ENCODE measurements at regions not wholly inside any gene's neighbourhood (a gene's known extent, or its start where the extent isn't known, plus 50 kb on each side); places are given as distances from the start of the nearest gene placed in this dataset.

GRCh38 chr13:34506796-34507195 is 435.3 kb upstream of the NBEA start:
- ChIA-PET CTCF (no interaction called here), POLR2A (no interaction called here)
- Histone ChIP-seq H3K4me1 (ENCODE audit: insufficient read depth, low read length) (no peaks in the 10 kb centered on the region), H3K9me3 (ENCODE audit: low read length) (no peaks in the 10 kb centered on the region), H3K27ac (ENCODE audit: low read depth, low read length) (no peak overlapping the region), H3K4me3 (ENCODE audit: low read length) (no peak overlapping the region), H3K36me3 (ENCODE audit: insufficient read depth, low read length) (no peaks in the 10 kb centered on the region), H3K27me3 (ENCODE audit: insufficient read depth, low read length, poor library complexity, severe bottlenecking) (no peaks in the 10 kb centered on the region)
- H3K4me3 Mint-ChIP-seq = no peak overlapping the region
- no peak overlapping the region for H3K27ac Mint-ChIP-seq
- no peaks in the 10 kb centered on the region for H3K36me3 Mint-ChIP-seq
- DNase-seq = no peak
- H3K4me1 Mint-ChIP-seq = no peaks in the 10 kb centered on the region
- H3K9me3 Mint-ChIP-seq = peaks cover 3 to 19% (median 10%) of the 10 kb centered on the region in 5 donors
- H3K27me3 Mint-ChIP-seq = no peaks in the 10 kb centered on the region

- Mint-ChIP-seq H3K4me3 (no peak overlapping the region), H3K9me3 (peaks cover 3 to 21% (median 10%) of the 10 kb centered on the region in 5 donors), H3K27ac (no peak overlapping the region), H3K27me3 (no peaks in the 10 kb centered on the region), H3K4me1 (no peaks in the 10 kb centered on the region), H3K36me3 (no peaks in the 10 kb centered on the region)
- no peak overlapping the region for H3K4me3 ChIP-seq (ENCODE audit: low read length)
- no peak overlapping the region for H3K27ac ChIP-seq (ENCODE audit: low read depth, low read length)
- ChIA-PET CTCF (no interaction called here), POLR2A (no interaction called here)
- DNase-seq = no peak
- H3K27me3 ChIP-seq (ENCODE audit: insufficient read depth, low read length, poor library complexity, severe bottlenecking) = no peaks in the 10 kb centered on the region
- H3K9me3 ChIP-seq (ENCODE audit: low read length) = no peaks in the 10 kb centered on the region
- no peaks in the 10 kb centered on the region for H3K36me3 ChIP-seq (ENCODE audit: insufficient read depth, low read length)
- H3K4me1 ChIP-seq (ENCODE audit: insufficient read depth, low read length) = no peaks in the 10 kb centered on the region
Measured at GRCh38 chr13:34507630-34508029, 434.4 kb upstream of the NBEA start.

- POLR2A ChIA-PET = no interaction called here
- Mint-ChIP-seq H3K27me3 (no peaks in the 10 kb centered on the region), H3K4me1 (no peaks in the 10 kb centered on the region), H3K36me3 (no peaks in the 10 kb centered on the region), H3K27ac (no peak overlapping the region), H3K9me3 (peaks cover 5 to 14% (median 7%) of the 10 kb centered on the region in 5 donors), H3K4me3 (no peak overlapping the region)
- no peak overlapping the region for H3K27ac ChIP-seq (ENCODE audit: low read depth, low read length)
- H3K4me1 ChIP-seq (ENCODE audit: insufficient read depth, low read length) = no peaks in the 10 kb centered on the region
- no peaks in the 10 kb centered on the region for H3K27me3 ChIP-seq (ENCODE audit: insufficient read depth, low read length, poor library complexity, severe bottlenecking)
- DNase-seq = no peak
- no peak overlapping the region for H3K4me3 ChIP-seq (ENCODE audit: low read length)
- CTCF ChIA-PET = no interaction called here
- no peaks in the 10 kb centered on the region for H3K9me3 ChIP-seq (ENCODE audit: low read length)
- H3K36me3 ChIP-seq (ENCODE audit: insufficient read depth, low read length) = no peaks in the 10 kb centered on the region
Measured at GRCh38 chr13:34512817-34513216, 429.3 kb upstream of the NBEA start.

- no peaks in the 10 kb centered on the region for H3K36me3 ChIP-seq (ENCODE audit: insufficient read depth, low read length)
- CTCF ChIA-PET = no interaction called here
- peaks cover 4 to 11% (median 4%) of the 10 kb centered on the region in 5 donors for H3K9me3 Mint-ChIP-seq
- H3K9me3 ChIP-seq (ENCODE audit: low read length) = no peaks in the 10 kb centered on the region
- no peak overlapping the region for H3K4me3 ChIP-seq (ENCODE audit: low read length)
- no peaks in the 10 kb centered on the region for H3K4me1 ChIP-seq (ENCODE audit: insufficient read depth, low read length)
- H3K27me3 Mint-ChIP-seq = no peaks in the 10 kb centered on the region
- H3K27ac Mint-ChIP-seq = no peak overlapping the region
- H3K27ac ChIP-seq (ENCODE audit: low read depth, low read length) = no peak overlapping the region
- POLR2A ChIA-PET = no interaction called here
- no peak overlapping the region for H3K4me3 Mint-ChIP-seq
- no peaks in the 10 kb centered on the region for H3K4me1 Mint-ChIP-seq
- no peak for DNase-seq
- H3K27me3 ChIP-seq (ENCODE audit: insufficient read depth, low read length, poor library complexity, severe bottlenecking) = no peaks in the 10 kb centered on the region
- no peaks in the 10 kb centered on the region for H3K36me3 Mint-ChIP-seq
Measured at GRCh38 chr13:34513526-34513925, 428.5 kb upstream of the NBEA start.

- Mint-ChIP-seq H3K4me1 (no peaks in the 10 kb centered on the region), H3K27me3 (no peaks in the 10 kb centered on the region), H3K4me3 (no peak overlapping the region), H3K27ac (no peak overlapping the region), H3K9me3 (peaks cover 0 to 13% (median 3%) of the 10 kb centered on the region in 5 donors), H3K36me3 (peaks cover 0 to 1% (median 0%) of the 10 kb centered on the region in 3 donors)
- no peak for DNase-seq
- Histone ChIP-seq H3K4me3 (ENCODE audit: low read length) (no peak overlapping the region), H3K27ac (ENCODE audit: low read depth, low read length) (no peak overlapping the region), H3K4me1 (ENCODE audit: insufficient read depth, low read length) (no peaks in the 10 kb centered on the region), H3K36me3 (ENCODE audit: insufficient read depth, low read length) (no peaks in the 10 kb centered on the region), H3K27me3 (ENCODE audit: insufficient read depth, low read length, poor library complexity, severe bottlenecking) (no peaks in the 10 kb centered on the region), H3K9me3 (ENCODE audit: low read length) (no peaks in the 10 kb centered on the region)
- CTCF ChIA-PET = no interaction called here
- POLR2A ChIA-PET = no interaction called here
Measured at GRCh38 chr13:34515201-34515600, 426.9 kb upstream of the NBEA start.

- Mint-ChIP-seq H3K4me3 (no peak overlapping the region), H3K4me1 (no peaks in the 10 kb centered on the region), H3K9me3 (peaks cover 0 to 6% (median 0%) of the 10 kb centered on the region in 5 donors), H3K36me3 (peaks cover 0 to 1% (median 0%) of the 10 kb centered on the region in 3 donors), H3K27me3 (no peaks in the 10 kb centered on the region), H3K27ac (no peak overlapping the region)
- DNase-seq = no peak
- Histone ChIP-seq H3K27ac (ENCODE audit: low read depth, low read length) (no peak overlapping the region), H3K4me1 (ENCODE audit: insufficient read depth, low read length) (no peaks in the 10 kb centered on the region), H3K9me3 (ENCODE audit: low read length) (no peaks in the 10 kb centered on the region), H3K4me3 (ENCODE audit: low read length) (no peak overlapping the region), H3K36me3 (ENCODE audit: insufficient read depth, low read length) (no peaks in the 10 kb centered on the region), H3K27me3 (ENCODE audit: insufficient read depth, low read length, poor library complexity, severe bottlenecking) (no peaks in the 10 kb centered on the region)
- ChIA-PET CTCF (no interaction called here), POLR2A (no interaction called here)
Measured at GRCh38 chr13:34521171-34521570, 420.9 kb upstream of the NBEA start.

GRCh38 chr13:34522808-34523207 is 419.3 kb upstream of the NBEA start:
- no peak overlapping the region for H3K4me3 ChIP-seq (ENCODE audit: low read length)
- Mint-ChIP-seq H3K27me3 (no peaks in the 10 kb centered on the region), H3K27ac (no peak overlapping the region), H3K36me3 (peaks cover 0 to 1% (median 0%) of the 10 kb centered on the region in 3 donors), H3K4me1 (no peaks in the 10 kb centered on the region), H3K9me3 (peaks cover 0 to 6% (median 0%) of the 10 kb centered on the region in 5 donors), H3K4me3 (no peak overlapping the region)
- CTCF ChIA-PET = no interaction called here
- H3K4me1 ChIP-seq (ENCODE audit: insufficient read depth, low read length) = no peaks in the 10 kb centered on the region
- DNase-seq = no peak
- H3K36me3 ChIP-seq (ENCODE audit: insufficient read depth, low read length) = no peaks in the 10 kb centered on the region
- H3K9me3 ChIP-seq (ENCODE audit: low read length) = no peaks in the 10 kb centered on the region
- no peaks in the 10 kb centered on the region for H3K27me3 ChIP-seq (ENCODE audit: insufficient read depth, low read length, poor library complexity, severe bottlenecking)
- no peak overlapping the region for H3K27ac ChIP-seq (ENCODE audit: low read depth, low read length)
- POLR2A ChIA-PET = no interaction called here

GRCh38 chr13:34523406-34523805 is 418.7 kb upstream of the NBEA start:
- no peaks in the 10 kb centered on the region for H3K9me3 ChIP-seq (ENCODE audit: low read length)
- no peaks in the 10 kb centered on the region for H3K27me3 Mint-ChIP-seq
- no peak for DNase-seq
- H3K36me3 Mint-ChIP-seq = peaks cover 0 to 1% (median 0%) of the 10 kb centered on the region in 3 donors
- H3K4me3 Mint-ChIP-seq = no peak overlapping the region
- H3K4me1 ChIP-seq (ENCODE audit: insufficient read depth, low read length) = no peaks in the 10 kb centered on the region
- H3K27ac Mint-ChIP-seq = no peak overlapping the region
- no peaks in the 10 kb centered on the region for H3K27me3 ChIP-seq (ENCODE audit: insufficient read depth, low read length, poor library complexity, severe bottlenecking)
- ChIA-PET POLR2A (no interaction called here), CTCF (no interaction called here)
- H3K4me1 Mint-ChIP-seq = no peaks in the 10 kb centered on the region
- peaks cover 0 to 6% (median 0%) of the 10 kb centered on the region in 5 donors for H3K9me3 Mint-ChIP-seq
- no peaks in the 10 kb centered on the region for H3K36me3 ChIP-seq (ENCODE audit: insufficient read depth, low read length)
- H3K27ac ChIP-seq (ENCODE audit: low read depth, low read length) = no peak overlapping the region
- H3K4me3 ChIP-seq (ENCODE audit: low read length) = no peak overlapping the region

- no peak overlapping the region for H3K4me3 Mint-ChIP-seq
- no peaks in the 10 kb centered on the region for H3K4me1 ChIP-seq (ENCODE audit: insufficient read depth, low read length)
- H3K27me3 Mint-ChIP-seq = no peaks in the 10 kb centered on the region
- POLR2A ChIA-PET = no interaction called here
- no peak overlapping the region for H3K27ac Mint-ChIP-seq
- H3K36me3 ChIP-seq (ENCODE audit: insufficient read depth, low read length) = no peaks in the 10 kb centered on the region
- no peak for DNase-seq
- no peak overlapping the region for H3K4me3 ChIP-seq (ENCODE audit: low read length)
- H3K9me3 Mint-ChIP-seq = peaks cover 5 to 17% (median 11%) of the 10 kb centered on the region in 5 donors
- H3K9me3 ChIP-seq (ENCODE audit: low read length) = no peaks in the 10 kb centered on the region
- H3K27me3 ChIP-seq (ENCODE audit: insufficient read depth, low read length, poor library complexity, severe bottlenecking) = no peaks in the 10 kb centered on the region
- no peak overlapping the region for H3K27ac ChIP-seq (ENCODE audit: low read depth, low read length)
- H3K4me1 Mint-ChIP-seq = no peaks in the 10 kb centered on the region
- CTCF ChIA-PET = no interaction called here
- no peaks in the 10 kb centered on the region for H3K36me3 Mint-ChIP-seq
Measured at GRCh38 chr13:34533941-34534340, 408.1 kb upstream of the NBEA start.

Measured in CD8-positive, alpha-beta memory T cell (primary cell).